ENCODE measurements at regions not wholly inside any gene's neighbourhood (a gene's known extent, or its start where the extent isn't known, plus 50 kb on each side); places are given as distances from the start of the nearest gene placed in this dataset.

DNA sequence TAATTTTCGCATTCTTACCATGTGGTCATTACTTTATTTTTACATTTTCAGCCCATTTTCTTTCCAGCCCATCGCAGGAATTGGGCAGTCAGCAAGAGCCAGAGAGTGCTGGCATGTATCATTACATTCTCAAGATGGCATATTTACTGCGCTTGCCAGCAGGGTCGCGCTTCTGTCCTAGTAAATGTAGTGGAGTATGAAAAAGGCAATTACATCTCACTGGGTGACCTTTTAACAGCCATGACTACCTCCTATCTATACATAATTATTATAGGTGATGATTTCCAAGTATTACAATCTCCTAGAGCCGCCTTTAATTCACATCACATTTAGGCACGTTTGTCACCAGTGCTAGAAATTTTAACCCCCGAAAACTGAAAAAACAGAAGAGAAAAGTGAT is 433.7 kb upstream of the MGMT start:
- DNase-seq = no peak

DNA sequence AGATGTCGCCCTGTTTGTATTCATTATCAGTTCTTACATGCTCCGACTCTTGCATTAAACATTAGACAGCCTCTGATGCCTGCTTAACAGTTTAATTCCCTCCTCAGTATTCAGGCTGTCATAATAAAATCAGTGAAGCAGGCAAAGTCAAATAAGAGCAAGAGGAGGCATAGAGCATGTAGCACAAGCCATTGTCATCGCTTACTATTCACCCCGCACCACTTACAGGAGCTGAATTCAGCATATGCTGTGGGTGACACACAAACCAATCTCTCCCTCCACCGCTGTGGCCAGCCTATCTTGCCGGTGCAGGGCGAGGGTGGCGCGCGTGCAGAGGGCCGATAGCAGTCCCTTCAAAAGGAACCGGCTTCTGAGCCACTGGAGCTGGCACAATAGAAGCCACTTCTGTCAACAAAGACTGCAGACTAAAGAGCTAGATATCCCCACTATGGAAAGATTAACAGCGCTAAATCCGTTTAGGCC is 433.2 kb upstream of the MGMT start:
- DNase-seq = no peak

DNA sequence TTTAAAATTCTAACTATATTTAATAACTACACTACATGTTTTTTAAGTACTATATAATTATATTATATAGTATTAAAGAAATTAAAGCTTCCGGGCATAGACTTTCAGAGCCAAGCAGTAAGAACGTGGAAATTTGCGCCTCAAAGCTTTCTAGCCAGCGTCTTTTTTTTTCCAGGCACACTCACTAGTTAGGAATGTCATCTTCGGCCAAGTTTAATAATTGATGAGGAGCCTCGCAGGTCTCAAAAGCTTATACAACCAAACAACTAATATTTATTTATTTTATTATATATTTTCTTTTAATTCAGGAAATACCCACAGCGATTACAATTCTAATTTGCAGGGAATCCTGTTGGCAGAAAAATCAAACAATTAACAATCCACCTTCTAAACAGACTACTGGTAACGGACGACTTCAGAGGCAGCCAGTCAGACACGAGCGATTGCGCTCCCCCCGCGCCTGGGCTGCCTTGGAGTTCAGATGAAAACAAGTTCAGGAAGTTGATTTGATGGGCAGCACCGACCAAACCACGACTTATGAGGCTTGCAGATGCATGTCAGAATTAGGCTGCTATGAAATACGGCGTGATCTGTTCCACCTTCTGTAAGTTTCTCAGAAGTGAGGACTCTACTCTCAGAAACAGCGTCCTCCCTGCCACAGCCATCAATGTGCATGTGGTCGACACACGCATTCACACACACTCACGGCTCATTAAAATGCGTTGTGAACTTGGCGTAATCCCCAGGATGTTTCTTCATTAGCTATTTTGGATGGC is 431.8 kb upstream of the MGMT start:
- no peak for DNase-seq

DNA sequence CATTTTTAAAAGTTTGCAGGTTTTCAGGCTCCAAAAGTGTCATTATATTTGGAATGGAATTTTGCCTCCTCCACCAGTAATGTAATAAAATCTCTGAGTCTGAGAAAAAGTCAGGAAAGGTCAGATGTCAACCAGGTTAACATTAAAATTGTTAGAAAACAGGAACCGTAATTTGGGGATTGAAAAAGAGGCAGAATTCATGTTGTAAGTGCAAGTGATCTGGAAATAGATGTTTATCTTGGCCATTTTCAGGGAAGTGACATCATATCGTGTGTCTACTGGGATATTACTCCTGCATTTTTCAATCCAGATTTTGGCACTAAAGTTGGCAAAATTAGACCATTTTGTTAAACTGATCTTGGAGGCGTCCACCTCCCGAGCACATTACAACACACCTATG is 428.5 kb upstream of the MGMT start:
- DNase-seq = no peak

DNA sequence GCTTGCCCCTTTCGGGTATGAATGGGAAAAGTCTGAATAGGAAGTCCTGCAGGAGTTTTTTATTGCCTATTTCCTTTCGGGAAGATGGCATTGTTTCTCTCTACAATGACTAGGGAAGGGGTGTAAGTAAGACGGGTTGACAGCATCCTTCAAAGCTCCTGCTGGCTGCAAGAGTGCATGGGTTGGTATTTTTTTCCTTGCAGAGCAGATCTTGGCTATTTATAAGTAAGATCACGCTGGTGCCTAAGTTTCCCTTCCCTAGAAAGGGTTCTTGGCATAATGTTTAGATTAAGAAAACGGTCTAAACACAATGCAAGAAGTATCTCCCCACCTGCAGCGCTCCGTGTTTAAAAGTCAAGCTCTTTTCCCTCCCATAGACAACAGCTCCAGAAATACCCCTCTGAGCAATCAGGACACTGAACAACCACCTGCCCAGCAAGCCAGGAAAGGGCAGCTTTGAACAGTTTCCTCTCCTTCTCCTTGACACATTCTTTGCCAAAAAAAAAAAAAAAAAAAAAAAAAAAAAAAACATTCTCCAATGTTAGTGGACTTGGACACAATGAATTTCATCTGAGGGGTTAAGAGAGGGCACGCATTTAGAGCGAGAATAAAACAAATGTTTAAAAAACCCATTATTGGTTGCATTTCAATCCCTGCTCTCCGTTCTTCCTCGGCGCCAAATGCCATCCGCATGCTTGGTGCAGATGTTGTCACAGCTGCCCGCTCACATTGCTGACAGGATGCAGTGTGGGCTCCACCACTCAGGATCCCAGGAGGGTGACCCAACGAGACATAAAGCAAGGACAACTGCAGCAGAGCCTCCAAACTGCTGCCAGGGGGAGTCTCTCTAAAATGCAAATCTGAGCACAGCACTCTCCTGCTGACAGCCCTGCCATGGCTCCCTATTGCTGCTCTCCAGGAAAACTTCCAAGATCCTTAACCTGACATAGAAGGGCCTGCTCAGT is 427.4 kb upstream of the MGMT start:
- DNase-seq = no peak

DNA sequence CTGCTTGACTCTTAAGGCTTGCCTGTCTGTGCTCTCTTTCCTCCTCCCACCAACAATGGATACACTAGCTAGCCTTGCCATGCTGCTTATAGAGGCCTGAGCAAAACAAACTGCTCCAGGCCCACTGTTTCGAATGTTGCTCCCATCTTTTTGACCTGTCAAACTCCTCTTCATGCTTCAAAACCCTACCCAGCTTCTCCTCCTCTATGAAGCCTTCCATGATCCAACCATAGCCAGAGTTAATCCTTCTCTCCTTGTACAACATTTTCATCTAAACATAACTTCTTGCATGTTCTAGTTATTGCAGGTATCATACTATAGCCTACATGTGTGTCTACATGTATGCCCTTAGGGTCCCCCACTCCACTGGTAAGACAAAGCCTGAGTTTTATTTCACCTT is 426.7 kb upstream of the MGMT start:
- DNase-seq = no peak

DNA sequence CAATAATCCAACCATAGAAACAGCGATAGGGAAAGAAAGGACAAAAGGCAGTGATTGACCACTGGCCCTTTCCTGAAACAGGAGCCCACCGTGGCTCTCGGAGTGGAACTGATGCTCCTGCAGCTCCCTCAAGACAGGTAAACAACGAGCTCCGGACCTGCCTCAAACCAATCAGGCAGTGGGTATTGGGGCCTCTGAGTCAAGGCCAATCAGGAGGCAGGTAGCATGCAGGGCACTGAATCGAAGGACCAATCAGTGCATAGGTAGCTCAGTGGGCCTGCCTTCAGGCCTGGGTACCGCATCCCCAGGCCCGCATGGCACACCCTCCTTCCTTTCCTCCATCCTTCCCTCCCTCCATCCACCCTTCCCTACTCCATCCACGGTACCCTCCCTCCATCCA is 425.1 kb upstream of the MGMT start:
- no peak for DNase-seq

DNA sequence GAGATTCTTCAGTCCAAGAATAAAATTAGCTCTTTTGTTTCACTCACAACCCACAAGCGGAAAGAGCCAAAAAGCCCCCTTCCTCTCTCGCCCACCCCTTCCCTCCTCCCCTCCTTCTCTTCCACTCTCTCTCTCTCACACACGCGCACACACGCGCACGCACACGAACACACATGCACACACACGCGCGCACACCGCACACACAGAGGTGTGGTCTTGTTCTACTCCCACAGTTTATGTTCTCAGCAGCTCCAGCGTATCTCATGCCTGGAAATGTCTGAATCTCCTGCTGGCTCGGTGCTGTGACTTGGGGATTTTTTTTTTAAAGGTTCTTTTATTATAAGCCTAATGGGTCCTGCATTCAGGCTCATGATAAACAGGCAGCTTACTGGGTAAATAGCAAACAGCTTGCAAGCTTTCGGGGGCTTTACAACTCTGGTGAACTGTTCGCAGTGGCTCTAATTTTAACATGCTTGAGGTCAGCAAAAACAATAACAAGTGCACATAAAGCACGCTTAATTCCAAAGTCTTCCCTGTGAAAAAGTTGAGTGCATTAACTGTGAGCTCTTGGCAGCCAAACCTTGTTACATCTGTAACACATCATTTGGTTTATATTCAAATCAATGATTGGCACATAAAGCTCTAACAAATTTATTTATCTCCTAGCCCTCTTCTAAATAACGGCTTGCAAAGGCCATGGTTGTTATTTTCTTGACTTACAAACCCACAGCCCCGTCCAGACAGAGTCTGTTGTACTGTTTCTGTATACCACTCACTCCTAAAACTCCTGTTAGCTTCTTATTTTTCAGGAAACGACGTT is 424.1 kb upstream of the MGMT start:
- no peak for DNase-seq

DNA sequence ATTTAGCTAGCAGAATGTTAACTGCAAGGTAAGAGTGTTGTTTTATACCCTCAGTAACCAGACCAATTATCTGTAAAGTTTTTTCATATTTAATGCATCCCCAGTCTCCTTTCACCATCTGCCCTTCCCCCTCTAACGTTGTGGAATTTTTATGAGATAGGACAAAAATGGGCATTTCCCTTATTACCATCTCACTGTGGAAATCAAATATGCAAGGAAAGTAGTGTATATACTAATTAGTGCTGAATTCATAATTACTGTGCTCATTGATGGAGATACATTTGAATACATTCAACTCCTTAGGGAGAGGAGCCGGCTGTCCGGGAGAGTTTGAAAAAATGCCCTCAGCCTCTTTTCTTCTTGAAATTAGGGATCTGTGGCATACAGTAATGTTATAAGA is 423.4 kb upstream of the MGMT start:
- DNase-seq = no peak

DNA sequence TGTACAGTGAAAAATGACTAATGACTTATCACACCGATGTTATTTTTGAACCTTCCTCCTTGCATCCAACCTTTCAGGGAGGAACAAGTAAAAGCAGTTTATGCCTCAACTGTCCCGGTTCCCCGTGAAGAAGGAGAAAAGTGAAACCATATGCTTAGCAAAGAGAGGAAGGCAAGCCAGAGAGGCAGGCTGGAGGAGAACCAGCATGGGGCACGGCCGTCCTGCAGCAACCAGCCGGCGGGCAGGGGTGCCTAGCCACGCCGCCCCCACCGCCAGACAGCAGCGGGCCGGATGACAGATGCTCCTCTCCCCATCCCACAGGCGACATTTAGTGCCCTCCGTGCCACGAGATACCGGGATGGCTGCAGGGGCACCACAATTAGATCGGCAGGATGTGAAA is 421.4 kb upstream of the MGMT start:
- no peak for DNase-seq

DNA sequence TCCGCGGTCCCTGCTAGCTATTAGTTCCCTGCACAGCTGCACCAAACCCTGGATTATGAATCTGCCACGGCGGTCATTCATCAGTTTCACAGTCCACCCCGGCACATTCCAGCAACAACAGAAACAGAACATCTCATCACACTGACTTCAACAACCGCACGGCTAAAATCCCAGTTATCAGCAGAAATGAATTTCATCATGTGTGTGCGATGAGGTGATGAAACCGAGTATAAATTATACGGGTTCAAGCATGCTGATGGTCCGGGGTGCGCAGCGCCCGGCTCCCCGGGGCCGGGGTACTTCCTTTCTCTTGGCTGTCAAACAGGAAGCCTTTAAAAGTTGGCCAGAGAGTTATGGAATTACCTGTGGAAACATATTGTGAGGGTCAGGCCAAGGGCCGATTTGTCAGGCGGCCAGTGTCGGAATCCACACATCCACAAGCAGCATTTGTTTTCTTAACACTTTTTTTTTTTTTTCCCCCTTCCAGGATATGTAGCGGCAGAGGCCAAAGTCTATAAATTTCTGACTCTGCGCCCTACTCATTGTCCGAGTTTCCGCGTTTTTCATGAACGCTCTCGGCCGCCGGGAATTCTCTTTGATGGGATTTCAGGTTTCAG is 420.9 kb upstream of the MGMT start:
- DNase-seq = no peak

DNA sequence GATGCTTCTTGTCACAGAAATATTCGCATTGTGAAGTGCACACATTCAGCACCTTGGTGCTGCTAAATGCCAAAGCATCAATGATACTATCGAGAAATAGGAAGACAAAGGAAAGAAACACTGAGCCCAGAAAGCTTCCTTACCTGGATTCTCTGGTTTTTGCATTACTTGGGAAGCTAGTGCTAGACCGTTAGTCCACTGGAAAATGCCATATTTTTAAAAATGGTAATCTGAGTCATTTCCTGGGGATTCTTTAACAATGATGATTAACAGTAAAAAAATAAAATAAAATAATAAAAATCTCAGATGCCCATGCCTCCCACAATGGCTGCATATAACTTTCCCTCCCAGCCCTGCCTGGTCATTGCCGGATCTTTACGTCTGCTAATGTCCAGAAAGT is 420.1 kb upstream of the MGMT start:
- DNase-seq = no peak

DNA sequence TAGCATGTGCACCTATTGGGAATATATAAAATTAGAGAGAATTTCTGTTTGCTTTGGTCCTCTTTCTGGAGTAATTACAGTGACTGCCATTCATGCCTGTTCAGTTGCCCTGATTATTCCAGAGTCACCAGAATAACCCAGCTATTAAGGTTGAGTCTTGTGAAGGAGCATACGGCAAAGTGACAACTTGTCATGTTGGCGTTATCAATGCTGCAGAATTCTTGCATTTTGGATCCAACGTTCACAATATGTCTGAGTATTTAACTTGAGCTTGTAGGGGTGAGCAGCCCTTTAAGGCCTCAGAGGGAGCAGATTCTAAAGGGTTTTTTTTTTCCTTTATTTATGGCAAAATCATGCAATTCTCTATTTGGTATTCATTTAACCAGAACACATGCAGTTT is 419.4 kb upstream of the MGMT start:
- no peak for DNase-seq

DNA sequence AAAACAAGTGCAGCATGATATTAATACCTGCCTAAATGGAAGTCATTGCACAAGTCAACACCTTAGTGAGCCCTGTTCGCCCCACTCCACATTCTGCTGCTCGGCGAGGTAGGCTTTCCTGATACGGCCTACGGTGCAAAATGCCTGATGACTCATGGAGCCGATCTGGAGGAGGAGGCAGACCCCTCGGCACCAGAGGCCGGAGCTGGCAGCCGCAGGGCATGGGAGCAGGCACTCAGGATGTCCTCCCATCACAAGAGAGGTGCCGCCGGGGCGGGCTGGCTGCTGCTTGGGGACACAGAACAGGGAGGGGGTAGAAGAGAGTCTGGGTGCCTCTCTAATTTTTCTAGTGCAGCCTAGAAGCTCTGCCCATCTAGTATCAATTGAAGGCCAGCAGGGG is 418.5 kb upstream of the MGMT start:
- DNase-seq = no peak

DNA sequence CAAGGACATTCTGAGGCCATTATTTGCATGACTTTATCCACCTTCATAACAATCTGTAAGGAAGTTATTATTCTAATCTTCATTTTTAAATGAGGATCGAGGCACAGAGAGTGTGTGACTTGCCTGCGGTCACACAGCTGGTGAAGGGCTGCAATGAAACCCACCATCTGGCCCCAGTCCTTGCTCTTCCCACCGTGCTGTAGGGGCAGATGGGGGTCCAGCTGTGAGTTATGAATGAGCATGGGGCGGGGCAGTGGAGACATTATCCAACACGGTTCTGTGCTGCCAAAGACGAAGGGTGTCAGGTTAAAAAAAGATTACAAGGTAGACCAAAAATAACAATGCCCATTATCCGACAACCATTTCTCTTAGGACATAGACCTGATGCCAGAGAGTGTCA is 417.5 kb upstream of the MGMT start:
- no peak for DNase-seq

DNA sequence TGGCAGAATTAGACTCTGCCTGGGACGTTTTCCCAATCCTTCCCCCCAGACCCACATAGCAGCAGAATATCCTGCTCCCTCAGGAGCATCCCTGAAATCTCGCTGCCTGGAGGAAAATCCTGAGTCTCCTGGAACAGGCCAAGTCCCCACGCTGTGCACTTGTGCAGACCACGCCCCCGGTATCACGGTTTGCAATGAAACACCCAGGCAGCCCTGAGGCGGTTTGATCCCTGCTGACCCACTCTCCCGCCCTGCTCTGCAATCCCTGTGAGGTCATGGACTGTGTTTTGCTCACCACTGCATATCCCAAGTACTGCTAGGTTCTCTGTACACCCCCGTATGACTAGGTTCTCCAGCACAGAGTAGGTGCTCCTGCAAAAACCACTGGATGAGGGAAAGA is 411.8 kb upstream of the MGMT start:
- no peak for DNase-seq

DNA sequence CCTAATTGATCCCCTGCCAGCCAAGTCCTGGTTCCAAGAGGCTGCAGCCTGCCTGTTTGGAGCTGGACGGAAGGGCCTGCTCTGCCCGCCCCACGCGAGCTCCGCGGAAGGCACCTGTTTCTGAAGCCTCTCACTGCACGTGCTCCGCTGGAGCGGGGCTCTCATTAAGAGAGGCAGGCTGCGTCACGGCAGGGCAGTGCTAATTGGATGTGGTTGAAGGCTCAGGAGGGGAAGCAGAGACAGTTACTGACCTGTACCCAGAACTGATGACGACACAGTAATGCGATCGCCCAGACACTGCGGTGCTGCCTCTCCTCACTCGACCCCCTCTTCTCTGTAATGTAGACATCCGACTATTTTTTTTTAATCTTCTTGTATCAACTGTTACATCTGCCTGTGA is 411.1 kb upstream of the MGMT start:
- DNase-seq = no peak

DNA sequence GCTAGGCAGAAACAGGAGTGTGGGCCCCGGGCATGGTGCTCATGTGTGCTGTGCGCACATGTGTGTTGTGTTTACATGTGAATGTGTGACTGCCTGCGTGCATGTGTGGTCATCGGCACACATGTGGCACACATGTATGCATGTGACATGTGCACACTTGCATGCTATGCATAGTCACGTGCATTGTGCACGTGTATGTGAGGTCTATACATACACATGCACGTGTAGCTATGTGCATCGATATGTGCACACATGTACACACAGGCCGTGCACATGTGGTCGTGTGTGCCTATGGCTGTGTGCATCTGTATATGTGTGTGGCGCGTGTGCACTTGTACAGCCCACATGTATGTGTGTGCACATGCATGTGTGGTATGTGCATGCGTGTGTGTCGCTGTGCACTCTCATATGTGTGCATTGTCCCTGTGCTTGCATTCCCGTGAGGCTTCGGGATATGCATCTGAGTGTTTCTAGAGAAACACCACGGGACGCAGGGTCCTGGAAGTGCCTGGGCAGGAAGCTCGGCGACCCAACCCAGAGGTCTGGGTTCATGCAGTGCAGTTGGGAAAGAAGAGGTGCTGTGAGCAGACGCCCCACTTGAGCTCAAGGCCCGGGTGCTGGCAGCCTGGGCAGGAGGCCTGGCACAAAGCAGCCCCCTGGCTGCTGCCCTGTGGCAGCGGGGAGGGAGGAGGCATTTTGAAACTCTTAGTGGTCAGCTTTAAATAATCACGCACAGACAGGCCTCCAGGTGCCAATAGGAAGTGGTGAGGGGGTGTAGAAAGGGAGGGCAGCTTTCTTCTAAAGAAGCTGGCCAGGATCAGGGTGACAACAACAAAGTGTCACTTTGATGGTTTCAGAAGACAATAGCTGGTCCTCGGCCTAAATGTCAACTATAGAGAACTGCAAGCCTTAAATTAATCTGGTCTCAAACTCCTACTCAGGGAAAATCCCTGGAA is 410.0 kb upstream of the MGMT start:
- DNase-seq = no peak

DNA sequence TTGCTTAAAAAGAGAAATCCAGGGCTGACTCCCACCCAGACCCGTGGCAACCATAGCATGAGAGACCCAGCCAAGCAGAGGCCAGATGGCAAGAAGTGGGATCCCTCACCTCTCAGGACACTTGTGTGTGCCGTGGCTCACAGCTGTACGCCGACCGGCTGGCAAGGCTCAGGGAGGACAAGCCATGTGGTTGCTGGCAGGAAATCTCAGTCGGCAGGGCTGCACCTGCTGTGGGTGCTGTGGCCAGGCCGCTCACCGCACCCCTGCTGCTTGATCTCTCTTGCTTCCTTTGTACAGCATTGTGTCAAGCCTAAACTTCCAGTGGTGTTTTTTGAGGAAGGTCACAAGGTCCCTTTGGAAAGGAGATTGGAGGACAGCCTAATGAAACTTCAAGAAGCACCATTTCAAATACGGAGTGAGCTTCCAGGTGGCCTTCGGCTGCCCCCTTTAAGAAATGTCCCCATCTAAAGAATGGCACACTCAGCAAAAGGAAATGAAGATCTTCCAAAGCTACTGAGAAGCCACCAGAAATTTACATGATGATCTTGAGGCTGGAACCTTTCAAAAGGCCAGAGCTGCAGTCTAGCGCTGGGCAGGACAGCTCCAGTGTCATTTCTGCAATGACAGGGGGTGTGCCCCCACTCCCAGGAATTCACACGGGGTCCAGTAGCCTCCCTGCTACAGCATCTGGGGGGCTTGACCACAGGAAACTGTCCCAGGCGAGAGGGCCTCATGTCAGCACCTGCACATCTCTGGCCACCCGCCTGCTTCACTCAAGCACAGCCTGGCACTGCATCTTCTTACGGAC is 409.0 kb upstream of the MGMT start:
- no peak for DNase-seq

DNA sequence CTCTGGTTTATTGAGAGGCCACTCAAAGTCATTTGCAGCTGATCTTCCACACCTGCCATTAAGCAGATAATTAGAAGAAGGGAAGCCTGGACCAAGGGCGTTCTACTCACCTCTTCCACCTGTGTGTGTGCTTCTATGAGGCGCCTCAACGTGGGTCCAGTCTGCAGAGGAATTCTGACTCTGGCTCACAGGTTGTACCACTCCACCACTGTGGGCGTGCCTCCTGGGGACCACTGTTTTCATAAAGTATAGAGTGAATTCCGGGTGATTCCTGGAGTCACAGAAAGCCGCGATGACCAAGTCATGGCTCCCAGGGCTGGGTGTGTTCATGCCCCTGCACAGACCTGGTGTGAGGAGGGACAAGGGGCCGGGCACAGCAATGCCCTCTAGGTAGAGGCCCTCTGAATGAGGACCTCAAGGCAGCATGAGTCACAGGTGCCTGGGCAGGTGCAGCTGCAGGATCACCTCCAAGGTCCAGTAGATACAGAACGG is 408.3 kb upstream of the MGMT start:
- no peak for DNase-seq

DNA sequence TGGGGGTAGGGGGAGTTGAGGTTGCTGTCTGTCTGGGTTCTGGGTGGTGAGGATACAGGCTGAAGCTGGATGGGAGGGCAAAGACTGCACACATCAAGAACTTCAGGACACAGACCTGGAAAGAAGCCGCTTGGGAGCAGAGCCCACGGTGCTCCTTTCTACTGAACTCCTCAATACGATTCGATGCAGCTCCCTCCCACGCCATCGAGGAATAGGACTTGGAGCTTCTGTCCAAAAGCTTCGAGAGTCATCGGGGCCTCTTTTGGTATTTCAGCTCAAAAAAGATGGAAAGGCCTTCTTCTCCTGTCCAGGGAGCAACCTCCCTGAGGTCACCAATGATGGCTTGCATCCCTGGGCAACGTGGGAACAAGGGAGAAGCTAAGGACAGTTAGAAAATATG is 407.1 kb upstream of the MGMT start:
- DNase-seq = no peak
